DOHH2 (cell line): ENCODE measurements at regions not wholly inside any gene's neighbourhood (a gene's known extent, or its start where the extent isn't known, plus 50 kb on each side); places are given as distances from the start of the nearest gene placed in this dataset.

Experiments used
- H3F3A ChIP-seq: fragments of 200-600 bp; sonication (generic), shearing (Covaris generic); 2 replicates; pipeline ENCODE4 v1.6.0; 2016; ENCODE audit warnings: antibody characterized with exemption, mild to moderate bottlenecking; ENCODE audit not compliant: control insufficient read depth, insufficient read depth
- H3K27ac ChIP-seq: fragments of 200-600 bp; sonication (generic); 2 replicates; pipeline ENCODE4 v1.5.1; 2014; ENCODE audit warnings: low read depth, mild to moderate bottlenecking, low read length, moderate library complexity
- H3K27me3 ChIP-seq: fragments of 200-600 bp; sonication (generic); 2 replicates; pipeline ENCODE4 v1.6.1; 2014; ENCODE audit warnings: mild to moderate bottlenecking, low read length, mixed read lengths; ENCODE audit not compliant: control insufficient read depth
- H3K36me3 ChIP-seq: fragments of 200-600 bp; sonication (generic); 2 replicates; pipeline ENCODE4 v1.6.1; 2014; ENCODE audit warnings: mild to moderate bottlenecking, low read length, moderate library complexity, mixed read lengths; ENCODE audit not compliant: control insufficient read depth
- H3K4me1 ChIP-seq: fragments of 200-600 bp; sonication (generic); 2 replicates; pipeline ENCODE4 v1.6.1; 2014; ENCODE audit warnings: mild to moderate bottlenecking, low read length, mixed read lengths; ENCODE audit not compliant: control insufficient read depth
- H3K4me2 ChIP-seq: fragments of 200-600 bp; sonication (generic); 2 replicates; pipeline ENCODE4 v1.6.0; 2014; ENCODE audit warnings: mild to moderate bottlenecking, low read length, moderate library complexity
- H3K4me3 ChIP-seq: fragments of 200-600 bp; sonication (generic); 2 replicates; pipeline ENCODE4 v1.5.1; 2014; ENCODE audit warnings: mild to moderate bottlenecking, low read length, mixed read lengths
- H3K79me2 ChIP-seq: fragments of 200-600 bp; sonication (generic); 2 replicates; pipeline ENCODE4 v1.6.1; 2014; ENCODE audit warnings: mild to moderate bottlenecking, low read length, mixed read lengths; ENCODE audit not compliant: control insufficient read depth
- H3K9me2 ChIP-seq: fragments of 200-600 bp; sonication (generic); replicated peaks from 2 replicates; pipeline ENCODE4 v1.6.1; 2014; ENCODE audit warnings: mild to moderate bottlenecking, low read length, mixed read lengths; ENCODE audit not compliant: control insufficient read depth
- H3K9me3 ChIP-seq: fragments of 200-600 bp; sonication (generic); 2 replicates; pipeline ENCODE4 v1.6.1; 2014; ENCODE audit warnings: antibody characterized with exemption, low read length, mixed read lengths; ENCODE audit not compliant: control insufficient read depth, insufficient read depth
- H4K20me1 ChIP-seq: fragments of 200-600 bp; sonication (generic); 2 replicates; pipeline ENCODE4 v1.6.0; 2014; ENCODE audit warnings: low read depth, mild to moderate bottlenecking, antibody characterized with exemption, low read length, moderate library complexity; ENCODE audit not compliant: control insufficient read depth, insufficient read depth
- CTCF ChIP-seq: fragments of 200-600 bp; sonication (generic); IDR thresholded peaks from one replicate; pipeline ENCODE4 v1.5.1; 2014; ENCODE audit warnings: antibody characterized with exemption, mild to moderate bottlenecking, low read depth, low read length; ENCODE audit not compliant: poor library complexity, severe bottlenecking
- EZH2phosphoT487 ChIP-seq: fragments of 200-600 bp; sonication (generic); IDR thresholded peaks from 2 replicates; pipeline ENCODE4 v1.6.1; 2017; ENCODE audit warnings: borderline replicate concordance, mild to moderate bottlenecking, antibody characterized with exemption, low read length, moderate library complexity, mixed read lengths

- no peaks in the 10 kb centered on the region for H3K79me2 ChIP-seq
- TF ChIP-seq CTCF = no peak
- no peak for TF ChIP-seq EZH2phosphoT487
- no peaks in the 10 kb centered on the region for H3F3A ChIP-seq
- H3K27ac ChIP-seq = no peak overlapping the region
- H3K9me3 ChIP-seq = no peaks in the 10 kb centered on the region
- no peaks in the 10 kb centered on the region for H3K4me1 ChIP-seq
- H3K36me3 ChIP-seq = no peaks in the 10 kb centered on the region
- no peak overlapping the region for H3K4me2 ChIP-seq
- H3K4me3 ChIP-seq = no peak overlapping the region
- no peaks in the 10 kb centered on the region for H3K9me2 ChIP-seq
- H3K27me3 ChIP-seq = no peaks in the 10 kb centered on the region
- no peaks in the 10 kb centered on the region for H4K20me1 ChIP-seq
Observed at GRCh38 chr1:80769208-80769750, 1031.5 kb upstream of the ADGRL2 start.

GRCh38 chr1:80767711-80768110 is 1033.0 kb upstream of the ADGRL2 start:
- Histone ChIP-seq H3K27ac (no peak overlapping the region), H4K20me1 (no peaks in the 10 kb centered on the region), H3K4me1 (no peaks in the 10 kb centered on the region), H3F3A (no peaks in the 10 kb centered on the region), H3K4me3 (no peak overlapping the region), H3K79me2 (no peaks in the 10 kb centered on the region), H3K27me3 (no peaks in the 10 kb centered on the region), H3K9me3 (no peaks in the 10 kb centered on the region), H3K4me2 (no peak overlapping the region), H3K36me3 (no peaks in the 10 kb centered on the region), H3K9me2 (no peaks in the 10 kb centered on the region)
- TF ChIP-seq CTCF = no peak
- TF ChIP-seq EZH2phosphoT487 = no peak

- no peaks in the 10 kb centered on the region for H3K36me3 ChIP-seq
- no peaks in the 10 kb centered on the region for H3F3A ChIP-seq
- H3K79me2 ChIP-seq = no peaks in the 10 kb centered on the region
- H3K27me3 ChIP-seq = no peaks in the 10 kb centered on the region
- H3K4me2 ChIP-seq = no peak overlapping the region
- H3K9me3 ChIP-seq = no peaks in the 10 kb centered on the region
- no peak overlapping the region for H3K27ac ChIP-seq
- no peaks in the 10 kb centered on the region for H3K9me2 ChIP-seq
- no peaks in the 10 kb centered on the region for H3K4me1 ChIP-seq
- TF ChIP-seq EZH2phosphoT487 (no peak), CTCF (no peak)
- no peak overlapping the region for H3K4me3 ChIP-seq
- H4K20me1 ChIP-seq = no peaks in the 10 kb centered on the region
Observed at GRCh38 chr1:80759354-80759753, 1041.4 kb upstream of the ADGRL2 start.
